ENCODE measurements at regions not wholly inside any gene's neighbourhood (a gene's known extent, or its start where the extent isn't known, plus 50 kb on each side); places are given as distances from the start of the nearest gene placed in this dataset.

GRCh38 chr5:124399426-124399961 is 346.9 kb downstream of the ZNF608 start (continued):
- TF ChIP-seq KIAA2018 (CRISPR knock-in tag; IDR thresholded peaks at IDR 0.05; ENCODE audit: borderline replicate concordance) (no peak), FOXO1 (CRISPR knock-in tag; IDR thresholded peaks at IDR 0.05) (no peak), FOXJ3 (CRISPR knock-in tag; IDR thresholded peaks at IDR 0.05; ENCODE audit: borderline replicate concordance) (no peak), ERF (CRISPR knock-in tag; IDR thresholded peaks at IDR 0.05) (no peak), ZSCAN31 (CRISPR knock-in tag; IDR thresholded peaks at IDR 0.05; ENCODE audit: low read depth) (no peak), RBM22 (optimal IDR thresholded peaks at IDR 0.05; ENCODE audit: low read length) (no peak), ZNF354B (CRISPR knock-in tag; IDR thresholded peaks at IDR 0.05) (no peak), PAX8 (CRISPR knock-in tag; IDR thresholded peaks at IDR 0.05; ENCODE audit: borderline replicate concordance) (no peak)
